ENCODE measurements at regions not wholly inside any gene's neighbourhood (a gene's known extent, or its start where the extent isn't known, plus 50 kb on each side); places are given as distances from the start of the nearest gene placed in this dataset.

- H3K4me1 ChIP-seq (replicated peaks in 1 of 4; ENCODE audit: control insufficient read depth in 3 of 4, insufficient read depth in 4 of 4, low read length in 3 of 4): no peaks in the 10 kb centered on the region
- H2BK120ac ChIP-seq (replicated peaks; ENCODE audit: low read depth, low read length): no peak overlapping the region
- H2BK15ac ChIP-seq (ENCODE audit: low read length): no peak overlapping the region
- H3K4ac ChIP-seq (replicated peaks; ENCODE audit: insufficient read length, low read depth, low read length): no peak overlapping the region
- POLR2A ChIA-PET (ENCODE audit: partially characterized antibody): no interaction called here
- H3K9ac ChIP-seq (replicated peaks in 1 of 4; ENCODE audit: extremely low read depth in 1 of 4, low read depth in 3 of 4, low read length in 3 of 4): no peak overlapping the region
- no peaks in the 10 kb centered on the region for H3K36me3 ChIP-seq (ENCODE audit: control insufficient read depth in 2 of 4, insufficient read depth in 4 of 4, low read length in 3 of 4)
- H2AFZ ChIP-seq (ENCODE audit: low read length): no peak overlapping the region
- no peaks in the 10 kb centered on the region for H3K79me1 ChIP-seq (ENCODE audit: low read depth, low read length)
- H2AK5ac ChIP-seq (ENCODE audit: low read depth, low read length): no peak overlapping the region
- no peak overlapping the region for H3K56ac ChIP-seq (replicated peaks; ENCODE audit: insufficient read length, low read depth, low read length)
- no peak overlapping the region for H3K27ac ChIP-seq (ENCODE audit: low read depth, low read length)
- whole genome bisulfite sequencing, 2 experiments (ENCODE audit: extremely low coverage in 1 of 2, insufficient coverage in 1 of 2, insufficient read length in 1 of 2, insufficient replicate concordance in 2 of 2, low coverage in 1 of 2, low lambda C conversion rate in 2 of 2, missing lambda C conversion rate in 1 of 2): 89% methylated on average over 2 of the region's 2 CpGs; no CpG with 5 or more reads in 1 of the 2 experiments
- H4K20me1 ChIP-seq (replicated peaks in 1 of 2; ENCODE audit: control insufficient read depth in 1 of 2, insufficient read depth in 2 of 2, low read length in 2 of 2): no peaks in the 10 kb centered on the region
- no peak overlapping the region for H3K23ac ChIP-seq (ENCODE audit: insufficient read length)
- no peaks in the 10 kb centered on the region for H3K9me3 ChIP-seq (ENCODE audit: insufficient read depth in 2 of 2, low read depth in 1 of 2, low read length in 1 of 2)
- CTCF ChIA-PET (ENCODE audit: partially characterized antibody): interaction anchor here (0.9 kb wide), 1 partner anchor 29 kb away, joined by 3 read pairs; no protein-coding TSS in a partner anchor
- H3K79me2 ChIP-seq (ENCODE audit: control insufficient read depth in 1 of 2, insufficient read depth in 2 of 2, low read length in 2 of 2): no peaks in the 10 kb centered on the region
- H4K8ac ChIP-seq (ENCODE audit: extremely low read depth, insufficient read depth, low read length): no peak overlapping the region
- no peak overlapping the region for H4K91ac ChIP-seq (replicated peaks; ENCODE audit: insufficient read length, low read length)
- no peak overlapping the region for H3K18ac ChIP-seq (ENCODE audit: extremely low read depth, low read length)
- no peaks in the 10 kb centered on the region for H3K27me3 ChIP-seq (replicated peaks in 1 of 4; ENCODE audit: control insufficient read depth in 3 of 4, extremely low read depth in 1 of 4, insufficient read depth in 3 of 4, low read length in 3 of 4)
- DNase-seq (ENCODE audit: low read depth in 1 of 2, low spot score in 2 of 2) (no peak), FAIRE-seq (no peak)
- H2BK20ac ChIP-seq (ENCODE audit: low read length): no peak overlapping the region
- no peak overlapping the region for H4K5ac ChIP-seq (ENCODE audit: insufficient read length, low read depth, low read length)
- no peak overlapping the region for H2BK5ac ChIP-seq (ENCODE audit: low read depth, low read length)
- H3K23me2 ChIP-seq (ENCODE audit: low read depth, low read length): no peaks in the 10 kb centered on the region
- no peak overlapping the region for H3K4me3 ChIP-seq (ENCODE audit: extremely low read depth in 1 of 4, insufficient read depth in 2 of 4, low read depth in 3 of 4, low read length in 4 of 4)
- no peak overlapping the region for H3K14ac ChIP-seq (ENCODE audit: insufficient read length)
- no peak overlapping the region for H3K4me2 ChIP-seq (ENCODE audit: insufficient read depth in 1 of 2, low read depth in 2 of 2, low read length in 2 of 2)
- no peak overlapping the region for H2BK12ac ChIP-seq (ENCODE audit: low read depth, low read length)
- TF ChIP-seq CREB1 (IDR thresholded peaks at IDR 0.05) (no peak), BACH1 (IDR thresholded peaks at IDR 0.05; ENCODE audit: low read length) (no peak), YY1 (IDR thresholded peaks at IDR 0.05; ENCODE audit: low read depth, low read length) (no peak), CBX8 (IDR thresholded peaks at IDR 0.05; ENCODE audit: borderline replicate concordance, low read depth, low read length) (no peak), PHF8 (conservative IDR thresholded peaks at IDR 0.05; ENCODE audit: low read depth, low read length) (no peak), POU5F1 (IDR thresholded peaks at IDR 0.05; ENCODE audit: low read depth, low read length) (no peak)
These were observed 435.5 kb upstream of the TGFBR2 start for GRCh38 chr3:30170681-30171438.
